Stomach (tissue), 8 donors: ENCODE measurements at regions not wholly inside any gene's neighbourhood (a gene's known extent, or its start where the extent isn't known, plus 50 kb on each side); places are given as distances from the start of the nearest gene placed in this dataset.

ENCODE experiments used
- DNase-seq, 2 donors: peaks; one replicate each; pipeline versions ENCODE4 v3.0.0 to v3.0.0-alpha.2; 2013 to 2019
- H3K27ac ChIP-seq, 5 donors: fragments of 200-600 bp in 4 of 5; sonication (generic) in 4 of 5; one replicate each; pipeline ENCODE4 v1.5.1; 2013 to 2019; ENCODE audit warnings: mild to moderate bottlenecking in 1 of 5, moderate library complexity in 1 of 5
- H3K27me3 ChIP-seq, 3 donors: fragments of 200-600 bp; sonication (generic); one replicate each; pipeline ENCODE4 v1.5.1; 2017 to 2019; ENCODE audit warnings: mixed run types in 1 of 3
- H3K36me3 ChIP-seq, 4 donors: fragments of 200-600 bp; sonication (generic); 1 replicate in 3 of 4; 2 replicates in 1 of 4; pipeline ENCODE4 v1.5.1; 2016 to 2019
- H3K4me1 ChIP-seq, 4 donors: fragments of 200-600 bp; sonication (generic); one replicate each; pipeline ENCODE4 v1.5.1; 2016 to 2019
- H3K4me3 ChIP-seq, 4 donors: fragments of 200-600 bp; sonication (generic) in 3 of 4; one replicate each; pipeline ENCODE4 v1.5.1; 2016 to 2019; ENCODE audit warnings: mild to moderate bottlenecking in 1 of 4
- H3K9me3 ChIP-seq, 4 donors: fragments of 200-600 bp; sonication (generic); one replicate each; pipeline ENCODE4 v1.5.1; 2016 to 2019
- CTCF ChIP-seq, 7 experiments: fragments of 450-650 bp in 4 of 7; fragments of 200-600 bp in 3 of 7; sonication (generic) in 3 of 7; IDR thresholded peaks; one replicate each; pipeline ENCODE4 v1.5.1; 2016 to 2019; ENCODE audit warnings: antibody characterized with exemption in 7 of 7, control low read depth in 2 of 7, mild to moderate bottlenecking in 1 of 7
- EP300 ChIP-seq: sonication (generic); formaldehyde crosslinking; IDR thresholded peaks from one replicate; pipeline ENCODE4 v1.6.1; 2017; ENCODE audit warnings: antibody characterized with exemption
- POLR2A ChIP-seq, 4 donors: fragments of 450-650 bp; IDR thresholded peaks; one replicate each; pipeline ENCODE4 v1.6.1; 2016; ENCODE audit warnings: antibody characterized with exemption in 4 of 4, control low read depth in 2 of 4, mild to moderate bottlenecking in 1 of 4, moderate library complexity in 1 of 4
- POLR2AphosphoS5 ChIP-seq, 3 donors: sonication (generic); formaldehyde crosslinking; IDR thresholded peaks; one replicate each; pipeline ENCODE4 v1.6.1; 2016; ENCODE audit warnings: antibody characterized with exemption in 3 of 3
- WGBS, 5 donors: extraction: QIAGEN DNeasy Blood & Tissue Kit in 3 of 5; methylation state at CpG; one replicate each; pipeline versions ENCODE4 v1.1.5 to v1.1.7; 2013 to 2018; 5-methylcytosine and 5-hydroxymethylcytosine counted together
- intact Hi-C: fragments of 100-400 bp; cut with DNase I; formaldehyde crosslinking; loops from one replicate; pipeline ENCODE4 v1.15.1; 2023; ENCODE audit warnings: low total_unique reads
- donor health status: healthy with polysubstance abuse.
- donor health status: Bipolar disorder and iron deficiency.
- donor health status: healthy.

- WGBS, 5 donors = 23 to 51% (median 42%) methylated on average over 4 of the region's 4 CpGs
- no peak for DNase-seq
- Histone ChIP-seq H3K36me3 (no peaks in the 10 kb centered on the region), H3K9me3 (no peaks in the 10 kb centered on the region), H3K4me3 (no peak overlapping the region), H3K27ac (no peak overlapping the region), H3K27me3 (no peaks in the 10 kb centered on the region), H3K4me1 (peaks cover 7 to 42% (median 23%) of the 10 kb centered on the region in 4 donors)
- no peak for TF ChIP-seq EP300
- no peak for TF ChIP-seq POLR2AphosphoS5 (IDR thresholded peaks at IDR 0.05)
- TF ChIP-seq POLR2A (IDR thresholded peaks at IDR 0.05) = no peak
- no peak for TF ChIP-seq CTCF (IDR thresholded peaks at IDR 0.05)
- intact Hi-C loops = no loop called here
Measured at GRCh38 chr10:7082967-7083366, 327.9 kb downstream of the SFMBT2 start.

DNA sequence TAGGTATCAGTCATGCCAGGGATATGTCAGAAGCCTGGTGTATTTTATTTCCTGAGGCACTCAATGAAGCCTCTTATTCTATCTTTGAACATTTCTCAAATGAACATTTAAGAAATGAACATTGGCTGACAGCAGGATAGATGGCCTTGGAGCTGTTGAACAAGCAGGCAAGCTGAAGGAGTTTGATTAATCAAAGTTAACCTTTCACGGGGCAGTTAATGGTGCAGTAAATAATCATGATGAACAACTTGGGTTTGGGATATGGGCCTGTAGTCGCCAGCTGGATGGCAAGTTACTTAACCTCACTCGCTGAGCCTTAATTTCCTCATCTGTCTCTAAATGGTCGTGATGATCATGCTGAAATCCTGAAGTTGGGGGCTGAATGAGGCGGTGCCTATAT, 333.0 kb downstream of the SFMBT2 start:
- Histone ChIP-seq H3K9me3 (no peaks in the 10 kb centered on the region), H3K27ac (no peak overlapping the region), H3K4me3 (no peak overlapping the region), H3K4me1 (peaks cover 7 to 19% (median 10%) of the 10 kb centered on the region in 4 donors), H3K36me3 (no peaks in the 10 kb centered on the region), H3K27me3 (no peaks in the 10 kb centered on the region)
- intact Hi-C loops = no loop called here
- WGBS, 5 donors = 60 to 84% (median 74%) methylated on average over 5 of the region's 5 CpGs
- DNase-seq = no peak
- TF ChIP-seq POLR2A (IDR thresholded peaks at IDR 0.05) (no peak), POLR2AphosphoS5 (IDR thresholded peaks at IDR 0.05) (no peak), EP300 (no peak), CTCF (IDR thresholded peaks at IDR 0.05) (no peak)

DNA sequence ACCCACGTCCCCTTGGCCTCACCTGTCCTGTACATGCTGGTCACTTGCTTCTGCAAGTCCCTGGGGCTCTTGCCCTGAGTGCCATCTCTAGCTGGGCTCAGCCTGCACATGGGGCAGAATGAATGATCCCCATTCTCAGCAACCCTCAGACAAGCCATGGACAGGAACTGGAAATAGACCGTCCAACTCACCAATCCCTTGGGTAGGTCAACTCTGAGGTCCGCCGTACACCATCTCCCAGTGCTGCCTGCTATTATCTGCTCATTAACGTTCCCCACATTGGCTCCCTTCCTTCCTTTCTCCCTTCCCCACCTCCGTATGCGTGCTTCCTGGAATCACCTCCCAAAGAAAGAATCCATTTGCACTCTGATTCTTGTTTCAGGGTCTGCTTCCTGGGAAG, 335.0 kb downstream of the SFMBT2 start:
- no peak for TF ChIP-seq POLR2AphosphoS5 (IDR thresholded peaks at IDR 0.05)
- no peak for TF ChIP-seq CTCF (IDR thresholded peaks at IDR 0.05)
- no peak for TF ChIP-seq POLR2A (IDR thresholded peaks at IDR 0.05)
- no peak for TF ChIP-seq EP300
- Histone ChIP-seq H3K27me3 (no peaks in the 10 kb centered on the region), H3K36me3 (no peaks in the 10 kb centered on the region), H3K27ac (no peak overlapping the region), H3K4me1 (peaks cover 0 to 5% (median 0%) of the 10 kb centered on the region in 4 donors), H3K9me3 (no peaks in the 10 kb centered on the region), H3K4me3 (no peak overlapping the region)
- no peak for DNase-seq
- WGBS, 5 donors = 57 to 76% (median 69%) methylated on average over 7 of the region's 7 CpGs
- intact Hi-C loops = no loop called here

DNA sequence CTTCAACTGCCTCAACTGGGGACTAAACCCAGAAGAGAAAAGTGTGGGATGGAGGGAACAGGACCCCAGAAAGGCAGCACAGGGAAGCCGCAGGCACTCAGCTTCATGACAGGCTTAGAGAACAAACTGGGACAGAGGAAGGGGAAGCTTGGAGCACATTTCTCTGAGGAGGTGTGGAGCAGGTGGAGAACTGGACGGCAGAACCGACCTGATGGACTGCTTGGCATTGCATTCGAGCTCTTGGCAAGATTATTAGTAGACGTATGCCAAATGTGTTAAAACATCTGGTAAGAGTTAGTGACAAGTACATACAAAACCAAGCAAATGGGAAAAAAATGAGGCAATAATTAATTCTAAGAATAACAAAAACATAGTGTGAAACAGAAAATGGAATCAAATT, 335.7 kb downstream of the SFMBT2 start:
- Histone ChIP-seq H3K4me3 (no peak overlapping the region), H3K27me3 (no peaks in the 10 kb centered on the region), H3K4me1 (peaks cover 0 to 5% (median 0%) of the 10 kb centered on the region in 4 donors), H3K27ac (no peak overlapping the region), H3K9me3 (no peaks in the 10 kb centered on the region), H3K36me3 (no peaks in the 10 kb centered on the region)
- DNase-seq = no peak
- intact Hi-C loops = no loop called here
- TF ChIP-seq POLR2AphosphoS5 (IDR thresholded peaks at IDR 0.05) (no peak), EP300 (no peak), CTCF (IDR thresholded peaks at IDR 0.05) (no peak), POLR2A (IDR thresholded peaks at IDR 0.05) (no peak)
- 35 to 62% (median 40%) methylated on average over 5 of the region's 5 CpGs for WGBS, 5 donors
